ENCODE measurements at regions not wholly inside any gene's neighbourhood (a gene's known extent, or its start where the extent isn't known, plus 50 kb on each side); places are given as distances from the start of the nearest gene placed in this dataset.

- TF ChIP-seq CTCF (IDR thresholded peaks at IDR 0.05 in 8 of 11, conservative IDR thresholded peaks at IDR 0.05 in 3 of 11) (no peak), POLR2A (IDR thresholded peaks at IDR 0.05) (no peak)
Observed at GRCh38 chr17:13740686-13741085, 139.0 kb upstream of the HS3ST3A1 start.
